GM21526 (cell line): ENCODE measurements at regions not wholly inside any gene's neighbourhood (a gene's known extent, or its start where the extent isn't known, plus 50 kb on each side); places are given as distances from the start of the nearest gene placed in this dataset.

Experiments used
- ATAC-seq: cut with Tn5 transposase; IDR thresholded peaks from one replicate; pipeline ENCODE4 v1.9.1; 2021; ENCODE audit warnings: moderate library complexity; ENCODE audit not compliant: unreplicated experiment, low FRiP score

DNA sequence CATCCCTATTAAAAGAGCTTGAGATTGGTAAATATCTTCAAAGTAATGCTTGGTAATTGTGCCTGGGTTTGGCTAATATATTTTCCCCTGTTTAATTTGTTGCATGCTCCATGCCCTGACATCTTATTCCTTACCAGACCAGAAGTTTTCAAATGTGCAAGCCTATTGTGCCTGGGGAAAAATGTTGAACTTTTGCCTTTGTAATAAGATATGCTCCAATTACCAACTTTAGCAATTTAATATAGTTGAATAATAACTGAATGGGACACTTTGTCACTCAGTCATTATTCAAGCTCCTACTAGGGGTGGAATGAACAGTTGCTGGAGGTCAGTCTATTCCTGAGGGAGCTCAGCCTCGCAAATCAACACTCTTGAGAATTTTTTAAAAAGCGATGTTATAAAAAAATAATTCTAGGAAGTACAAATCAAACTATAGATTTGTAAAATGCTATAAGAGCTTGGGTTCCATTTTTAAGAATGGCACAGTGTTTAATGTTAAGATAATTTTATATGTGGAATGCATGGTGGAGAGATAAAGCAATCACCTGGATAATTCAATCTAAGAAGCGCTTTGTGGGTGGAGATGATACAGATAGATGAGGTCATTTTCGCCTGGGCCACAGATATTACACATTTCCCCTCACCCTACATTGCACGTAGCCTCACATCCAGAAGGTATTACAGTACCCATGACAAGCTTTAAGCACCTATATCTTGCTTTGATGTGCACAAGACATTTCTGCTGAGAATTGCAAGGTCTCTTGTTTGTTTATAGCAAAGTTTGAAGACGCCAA, 231.8 kb downstream of the PIK3R1 start:
- no peak for ATAC-seq

DNA sequence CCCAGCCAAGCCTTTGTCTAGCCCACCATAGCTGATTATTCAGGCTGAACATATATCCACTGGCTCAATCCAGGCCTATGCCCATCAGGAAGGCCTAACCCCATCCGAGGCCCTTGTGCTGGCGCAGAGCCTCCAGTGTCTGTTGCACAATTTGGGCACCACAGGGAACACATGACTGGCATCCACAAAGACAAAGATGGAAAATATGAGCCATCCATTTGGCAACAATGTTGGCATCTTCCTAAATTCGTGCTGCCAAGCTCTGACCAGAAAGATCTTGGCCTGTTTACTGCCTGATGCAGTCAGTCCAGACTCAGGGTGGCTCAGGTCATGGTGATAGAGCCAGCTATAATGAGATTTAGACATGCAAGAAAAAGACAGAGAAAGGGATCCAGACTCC, 233.8 kb downstream of the PIK3R1 start:
- no peak for ATAC-seq

GRCh38 chr5:68450245-68450852, 234.8 kb downstream of the PIK3R1 start:
- no peak for ATAC-seq

- ATAC-seq = no peak
Observed at GRCh38 chr5:68452286-68452685, 236.7 kb downstream of the PIK3R1 start.

DNA sequence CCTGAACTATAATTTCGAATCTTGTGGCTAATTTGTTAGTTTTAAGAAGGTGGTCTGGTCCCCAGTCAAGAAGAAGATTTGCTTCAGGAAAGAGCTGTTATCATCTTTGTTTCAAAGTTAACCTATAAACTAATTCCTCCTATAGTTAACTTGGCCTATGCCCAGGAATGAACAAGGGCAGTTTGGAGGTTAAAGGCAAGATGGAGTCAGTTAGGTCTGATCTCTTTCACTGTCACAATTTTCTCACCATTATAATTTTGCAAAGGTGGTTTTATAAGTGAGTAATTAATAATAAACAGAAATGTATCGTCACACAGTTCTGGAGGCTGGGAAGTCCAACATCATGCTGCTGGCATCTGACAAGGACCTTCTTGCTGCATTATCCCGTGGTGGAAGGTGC, 238.6 kb downstream of the PIK3R1 start:
- ATAC-seq = no peak

DNA sequence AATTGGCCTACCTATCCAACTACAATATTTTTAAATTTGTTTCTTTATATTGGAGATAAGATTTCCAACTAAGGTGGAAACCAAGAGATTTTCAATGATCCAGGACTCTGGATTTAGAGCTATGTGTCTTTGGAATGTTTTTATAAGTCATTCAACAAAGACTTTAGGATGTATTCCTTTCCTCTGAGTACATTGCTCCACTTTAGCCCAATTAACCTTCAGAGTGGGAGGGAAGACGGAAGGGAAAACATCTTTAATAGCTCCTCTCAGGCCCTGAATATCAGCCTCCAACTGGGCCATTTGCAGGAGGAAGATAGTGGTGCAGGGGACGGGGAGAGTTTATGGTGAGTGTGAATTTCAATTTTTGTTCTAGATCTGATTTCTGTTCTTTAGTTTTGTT, 239.2 kb downstream of the PIK3R1 start:
- ATAC-seq = no peak

DNA sequence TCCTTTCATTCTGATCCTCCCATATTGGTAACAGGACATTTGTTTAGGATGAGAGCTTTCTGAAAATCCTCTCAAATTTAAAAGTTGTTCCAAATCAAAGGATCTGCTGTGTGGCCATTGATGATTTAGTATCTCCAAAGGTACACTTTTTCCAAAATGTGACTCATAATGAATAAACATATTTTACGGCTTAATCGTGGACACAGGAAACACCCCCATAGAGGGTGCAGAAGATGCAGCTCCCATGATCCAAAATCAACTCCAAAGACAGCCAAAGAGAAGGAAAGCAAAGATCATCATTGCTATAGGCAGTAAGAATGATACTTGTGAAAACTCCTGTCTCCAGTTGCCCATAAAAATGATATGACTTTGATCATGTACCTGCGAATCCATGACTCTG, 239.7 kb downstream of the PIK3R1 start:
- ATAC-seq = no peak

DNA sequence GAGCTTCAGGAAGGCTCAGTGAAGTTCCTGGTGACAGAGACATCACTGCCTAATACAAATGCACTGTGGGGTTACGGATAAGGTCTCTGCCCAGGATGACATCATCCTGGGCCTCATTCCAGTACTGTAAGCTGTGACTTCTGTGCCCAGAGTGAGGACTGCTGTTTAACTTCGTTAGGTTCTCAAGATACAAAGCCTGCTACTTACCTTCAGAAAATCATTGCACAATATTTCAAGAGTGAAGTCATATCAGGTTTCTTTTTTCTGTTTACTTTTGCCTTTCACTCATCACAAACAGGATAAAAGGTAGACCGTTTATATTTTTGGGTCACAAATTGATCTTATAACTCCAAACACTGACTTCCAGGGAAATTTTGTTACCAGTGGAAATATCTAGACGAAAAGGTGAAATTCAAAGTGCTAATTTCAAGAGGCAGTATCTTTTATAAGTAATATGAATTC, 241.2 kb downstream of the PIK3R1 start:
- no peak for ATAC-seq

- no peak for ATAC-seq
Observed at GRCh38 chr5:68457285-68457684, 241.7 kb downstream of the PIK3R1 start.

- no peak for ATAC-seq
Observed at GRCh38 chr5:68458416-68459021, 243.0 kb downstream of the PIK3R1 start.

DNA sequence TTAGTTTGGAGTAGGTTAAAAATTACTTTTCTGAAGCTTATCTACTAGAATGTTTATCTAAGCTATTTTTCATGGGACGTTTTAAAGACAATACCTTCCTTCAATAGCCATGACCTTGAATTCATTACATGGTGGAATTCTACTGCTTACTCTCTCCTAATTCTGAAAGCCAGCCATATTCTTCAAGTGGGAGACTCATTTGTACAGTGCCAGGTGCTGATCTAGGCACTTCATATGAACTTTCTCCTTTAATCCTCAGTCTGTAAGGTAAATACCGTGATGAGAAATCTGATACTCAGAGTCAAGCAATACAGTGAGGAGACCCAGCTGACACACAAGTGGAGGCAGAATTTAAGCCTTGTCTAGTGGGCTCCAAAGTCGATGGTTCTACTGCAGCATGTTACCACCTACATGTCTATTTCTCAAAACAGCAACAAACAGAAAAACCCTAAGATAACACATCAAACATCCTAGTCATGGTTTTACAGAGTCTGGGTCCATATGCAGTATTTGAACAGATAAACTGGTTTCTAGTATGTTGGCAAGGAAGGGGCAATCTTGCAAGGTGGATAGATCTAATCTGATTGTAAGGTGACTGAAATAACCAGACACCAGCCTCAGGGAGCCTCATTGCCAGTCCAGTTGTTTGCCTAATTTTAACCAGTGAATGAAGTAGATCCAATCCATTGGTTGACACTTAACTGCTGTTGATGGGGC, 243.7 kb downstream of the PIK3R1 start:
- no peak for ATAC-seq

- ATAC-seq = no peak
Observed at GRCh38 chr5:68459810-68460139, 244.2 kb downstream of the PIK3R1 start.

DNA sequence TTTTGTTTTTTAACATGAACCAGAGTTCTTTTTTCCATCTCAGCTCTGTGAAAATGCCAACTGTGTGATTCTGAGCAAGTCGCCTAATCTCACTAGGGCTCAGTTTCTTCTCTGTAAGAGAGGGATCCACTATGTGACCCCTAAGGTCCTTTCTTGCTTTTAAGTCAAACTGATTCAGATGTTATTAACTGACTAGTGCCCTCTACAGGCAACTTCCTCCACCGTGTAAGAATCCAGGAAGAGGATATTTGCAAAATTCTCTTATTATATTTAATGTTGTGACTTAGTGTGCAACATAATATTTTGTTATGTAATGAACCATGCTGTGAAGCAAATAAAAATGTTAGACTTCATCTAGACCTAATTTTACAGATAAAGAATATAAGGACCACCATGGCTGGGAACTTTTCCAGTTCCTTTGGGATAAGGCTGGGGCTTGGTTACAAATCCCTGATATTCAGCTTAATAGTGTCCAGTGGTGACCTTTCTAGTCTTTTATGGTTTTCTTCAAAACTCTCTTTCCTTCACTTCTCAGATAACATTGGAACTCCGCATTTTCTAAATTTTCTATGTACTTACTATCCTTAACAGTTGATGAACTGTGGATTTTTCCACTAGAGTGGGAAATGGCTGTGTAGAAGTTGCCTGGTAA, 244.7 kb downstream of the PIK3R1 start:
- peak; percentile 57 for ATAC-seq

- ATAC-seq = no peak
Observed at GRCh38 chr5:68463606-68464005, 248.1 kb downstream of the PIK3R1 start.

DNA sequence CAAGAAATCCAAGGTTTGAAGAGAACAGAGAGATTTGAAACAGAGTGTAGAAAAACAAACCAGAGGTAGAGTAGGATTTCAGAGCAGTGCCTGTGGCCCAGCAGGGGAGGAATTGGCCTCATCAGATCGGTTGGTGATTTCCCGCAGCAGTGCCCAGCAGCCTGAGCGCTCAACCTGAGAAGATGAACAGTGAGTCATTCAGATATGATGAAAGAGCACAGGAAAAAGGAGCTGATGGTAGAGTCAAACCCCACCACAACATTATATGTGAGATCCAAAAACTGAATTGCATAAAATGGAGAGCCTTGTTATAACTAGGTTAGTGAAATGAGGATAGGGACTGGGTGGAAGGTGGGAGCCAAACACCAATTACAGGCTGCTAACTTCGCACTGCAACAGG, 248.9 kb downstream of the PIK3R1 start:
- ATAC-seq = no peak

GRCh38 chr5:68465133-68465532, 249.6 kb downstream of the PIK3R1 start:
- ATAC-seq = no peak

- ATAC-seq = no peak
Observed at GRCh38 chr5:68465934-68466551, 250.5 kb downstream of the PIK3R1 start.

DNA sequence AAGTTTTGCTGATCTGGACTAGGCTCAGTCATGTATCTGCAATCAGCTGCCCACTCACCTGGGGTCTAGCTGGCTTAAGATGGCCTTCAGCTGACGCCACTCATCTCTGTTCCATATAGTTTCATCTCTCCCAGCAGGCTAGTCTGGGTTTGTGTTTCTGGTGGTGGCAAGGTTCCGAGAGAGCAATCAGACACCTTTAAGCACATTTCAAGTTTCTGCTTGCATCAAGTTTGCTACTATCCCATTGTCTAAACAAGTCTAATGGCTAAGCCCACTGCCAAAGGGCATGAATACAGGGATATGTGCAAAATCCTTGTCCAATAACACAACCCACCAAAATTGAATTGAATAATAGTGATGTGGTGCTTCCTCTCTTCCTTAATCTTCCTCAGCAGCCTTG, 251.7 kb downstream of the PIK3R1 start:
- no peak for ATAC-seq

GRCh38 chr5:68467794-68468193, 252.2 kb downstream of the PIK3R1 start:
- no peak for ATAC-seq

GRCh38 chr5:68468322-68468721, 252.8 kb downstream of the PIK3R1 start:
- ATAC-seq = no peak
